HL-60 (cell line): ENCODE measurements at regions not wholly inside any gene's neighbourhood (a gene's known extent, or its start where the extent isn't known, plus 50 kb on each side); places are given as distances from the start of the nearest gene placed in this dataset.

Source experiments
- DNase-seq, 2 experiments: peaks; one replicate each; pipeline ENCODE4 v3.0.0-alpha.2; 2010 to 2020; ENCODE audit warnings: low read depth in 1 of 2, low spot score in 1 of 2
- H3K27ac ChIP-seq: fragments of 250-450 bp; sonication (Bioruptor Pico); replicated peaks from 2 replicates; pipeline ENCODE4 v1.5.1; 2020; ENCODE audit warnings: mild to moderate bottlenecking, moderate library complexity
- H3K27me3 ChIP-seq: fragments of 250-450 bp; sonication (Bioruptor Pico); 2 replicates; pipeline ENCODE4 v1.5.1; 2021; ENCODE audit warnings: mild to moderate bottlenecking, moderate library complexity; ENCODE audit not compliant: insufficient read depth, poor library complexity, severe bottlenecking
- H3K4me3 ChIP-seq: replicated peaks from 2 replicates; pipeline ENCODE4 v1.5.1; 2011; ENCODE audit warnings: mild to moderate bottlenecking, control low read depth, low read length; ENCODE audit not compliant: insufficient read depth
- GABPA ChIP-seq: IDR thresholded peaks from 2 replicates; pipeline ENCODE4 v1.6.1; 2012; ENCODE audit warnings: low read depth
- POLR2AphosphoS5 ChIP-seq: IDR thresholded peaks from 2 replicates; pipeline ENCODE4 v1.6.1; 2012; ENCODE audit warnings: low read depth
- SPI1 ChIP-seq: IDR thresholded peaks from 2 replicates; pipeline ENCODE4 v1.6.1; 2012; ENCODE audit warnings: low read depth, mild to moderate bottlenecking, borderline replicate concordance
- TF ChIP-seq, protein P1 (sequence below): IDR thresholded peaks from 2 replicates; pipeline ENCODE4 v1.6.1; 2012; ENCODE audit warnings: low read depth; ENCODE audit not compliant: insufficient replicate concordance
- TF ChIP-seq, protein P2 (sequence below): IDR thresholded peaks from one replicate; pipeline ENCODE4 v1.5.1; 2011; ENCODE audit warnings: low read length, control low read depth, inconsistent platforms; ENCODE audit not compliant: insufficient read depth

DNA sequence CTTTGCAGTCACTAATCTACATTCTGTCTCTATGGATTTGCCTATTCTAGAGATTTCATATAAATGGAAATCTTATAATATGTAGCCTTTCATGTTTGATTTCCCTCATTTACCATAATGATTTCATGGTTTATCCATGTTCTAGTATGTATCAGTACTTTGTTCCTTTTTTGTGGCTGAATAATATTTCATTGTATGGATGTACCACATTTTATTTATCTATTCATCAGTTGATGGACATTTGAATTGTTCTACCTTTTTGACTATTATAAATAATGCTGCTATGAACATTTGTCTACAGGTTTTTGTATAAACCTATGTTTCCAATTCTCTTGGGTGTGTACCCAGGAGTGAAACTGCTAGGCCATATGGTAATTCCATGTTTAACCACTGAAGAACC lies 221.1 kb downstream of the ICOS start:
- Histone ChIP-seq H3K27me3 (no peaks in the 10 kb centered on the region), H3K4me3 (no peak overlapping the region), H3K27ac (no peak overlapping the region)
- TF ChIP-seq, protein P1, sequence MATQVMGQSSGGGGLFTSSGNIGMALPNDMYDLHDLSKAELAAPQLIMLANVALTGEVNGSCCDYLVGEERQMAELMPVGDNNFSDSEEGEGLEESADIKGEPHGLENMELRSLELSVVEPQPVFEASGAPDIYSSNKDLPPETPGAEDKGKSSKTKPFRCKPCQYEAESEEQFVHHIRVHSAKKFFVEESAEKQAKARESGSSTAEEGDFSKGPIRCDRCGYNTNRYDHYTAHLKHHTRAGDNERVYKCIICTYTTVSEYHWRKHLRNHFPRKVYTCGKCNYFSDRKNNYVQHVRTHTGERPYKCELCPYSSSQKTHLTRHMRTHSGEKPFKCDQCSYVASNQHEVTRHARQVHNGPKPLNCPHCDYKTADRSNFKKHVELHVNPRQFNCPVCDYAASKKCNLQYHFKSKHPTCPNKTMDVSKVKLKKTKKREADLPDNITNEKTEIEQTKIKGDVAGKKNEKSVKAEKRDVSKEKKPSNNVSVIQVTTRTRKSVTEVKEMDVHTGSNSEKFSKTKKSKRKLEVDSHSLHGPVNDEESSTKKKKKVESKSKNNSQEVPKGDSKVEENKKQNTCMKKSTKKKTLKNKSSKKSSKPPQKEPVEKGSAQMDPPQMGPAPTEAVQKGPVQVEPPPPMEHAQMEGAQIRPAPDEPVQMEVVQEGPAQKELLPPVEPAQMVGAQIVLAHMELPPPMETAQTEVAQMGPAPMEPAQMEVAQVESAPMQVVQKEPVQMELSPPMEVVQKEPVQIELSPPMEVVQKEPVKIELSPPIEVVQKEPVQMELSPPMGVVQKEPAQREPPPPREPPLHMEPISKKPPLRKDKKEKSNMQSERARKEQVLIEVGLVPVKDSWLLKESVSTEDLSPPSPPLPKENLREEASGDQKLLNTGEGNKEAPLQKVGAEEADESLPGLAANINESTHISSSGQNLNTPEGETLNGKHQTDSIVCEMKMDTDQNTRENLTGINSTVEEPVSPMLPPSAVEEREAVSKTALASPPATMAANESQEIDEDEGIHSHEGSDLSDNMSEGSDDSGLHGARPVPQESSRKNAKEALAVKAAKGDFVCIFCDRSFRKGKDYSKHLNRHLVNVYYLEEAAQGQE: no peak
- no peak for TF ChIP-seq POLR2AphosphoS5
- DNase-seq: no peak

DNA sequence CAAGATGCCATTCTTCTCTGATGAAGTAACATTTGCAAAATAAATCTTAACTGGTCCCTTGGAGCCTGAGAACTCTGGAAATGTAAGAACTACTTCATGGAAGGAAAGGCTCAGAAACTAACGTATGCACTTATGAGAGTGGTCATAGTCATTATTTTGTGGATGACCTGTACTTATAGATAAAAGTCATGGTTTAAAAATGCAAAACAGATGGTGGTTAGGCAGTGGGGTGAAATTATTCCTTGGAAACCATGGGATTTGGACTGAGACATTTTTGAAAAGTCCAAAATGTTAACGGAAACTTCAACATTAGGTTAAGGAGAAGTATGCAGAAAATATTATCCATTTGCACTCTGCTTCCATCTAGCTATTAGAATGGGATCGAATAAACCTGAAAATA lies 223.0 kb downstream of the ICOS start:
- H3K4me3 ChIP-seq: no peak overlapping the region
- H3K27ac ChIP-seq: no peak overlapping the region
- TF ChIP-seq, protein P1: no peak
- TF ChIP-seq POLR2AphosphoS5: no peak
- no peak for TF ChIP-seq SPI1
- TF ChIP-seq GABPA: no peak
- no peak for DNase-seq
- H3K27me3 ChIP-seq: no peaks in the 10 kb centered on the region

DNA sequence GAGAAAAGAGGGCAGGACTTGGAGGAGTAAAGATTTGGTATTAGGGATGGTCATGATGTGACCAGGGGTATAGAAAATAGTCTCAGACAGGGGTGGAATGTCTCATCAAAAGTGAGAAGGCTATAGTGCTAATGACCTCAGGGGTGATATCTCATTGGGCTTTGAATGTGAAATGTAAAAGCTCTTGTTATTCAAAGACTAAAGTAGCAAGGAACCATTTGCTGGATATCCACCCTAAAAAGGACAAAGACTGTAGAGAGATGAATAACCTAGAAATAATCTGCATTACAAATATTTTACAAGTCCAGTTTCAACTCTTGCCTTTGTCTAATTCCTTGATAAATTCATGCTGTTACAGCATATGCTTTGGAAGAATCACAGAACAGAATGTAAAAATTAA lies 224.4 kb downstream of the ICOS start:
- DNase-seq: no peak
- Histone ChIP-seq H3K4me3 (no peak overlapping the region), H3K27ac (no peak overlapping the region), H3K27me3 (no peaks in the 10 kb centered on the region)
- TF ChIP-seq, protein P1: no peak
- no peak for TF ChIP-seq GABPA
- TF ChIP-seq SPI1: no peak
- no peak for TF ChIP-seq POLR2AphosphoS5
- TF ChIP-seq, protein P2, sequence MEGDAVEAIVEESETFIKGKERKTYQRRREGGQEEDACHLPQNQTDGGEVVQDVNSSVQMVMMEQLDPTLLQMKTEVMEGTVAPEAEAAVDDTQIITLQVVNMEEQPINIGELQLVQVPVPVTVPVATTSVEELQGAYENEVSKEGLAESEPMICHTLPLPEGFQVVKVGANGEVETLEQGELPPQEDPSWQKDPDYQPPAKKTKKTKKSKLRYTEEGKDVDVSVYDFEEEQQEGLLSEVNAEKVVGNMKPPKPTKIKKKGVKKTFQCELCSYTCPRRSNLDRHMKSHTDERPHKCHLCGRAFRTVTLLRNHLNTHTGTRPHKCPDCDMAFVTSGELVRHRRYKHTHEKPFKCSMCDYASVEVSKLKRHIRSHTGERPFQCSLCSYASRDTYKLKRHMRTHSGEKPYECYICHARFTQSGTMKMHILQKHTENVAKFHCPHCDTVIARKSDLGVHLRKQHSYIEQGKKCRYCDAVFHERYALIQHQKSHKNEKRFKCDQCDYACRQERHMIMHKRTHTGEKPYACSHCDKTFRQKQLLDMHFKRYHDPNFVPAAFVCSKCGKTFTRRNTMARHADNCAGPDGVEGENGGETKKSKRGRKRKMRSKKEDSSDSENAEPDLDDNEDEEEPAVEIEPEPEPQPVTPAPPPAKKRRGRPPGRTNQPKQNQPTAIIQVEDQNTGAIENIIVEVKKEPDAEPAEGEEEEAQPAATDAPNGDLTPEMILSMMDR: no peak

DNA sequence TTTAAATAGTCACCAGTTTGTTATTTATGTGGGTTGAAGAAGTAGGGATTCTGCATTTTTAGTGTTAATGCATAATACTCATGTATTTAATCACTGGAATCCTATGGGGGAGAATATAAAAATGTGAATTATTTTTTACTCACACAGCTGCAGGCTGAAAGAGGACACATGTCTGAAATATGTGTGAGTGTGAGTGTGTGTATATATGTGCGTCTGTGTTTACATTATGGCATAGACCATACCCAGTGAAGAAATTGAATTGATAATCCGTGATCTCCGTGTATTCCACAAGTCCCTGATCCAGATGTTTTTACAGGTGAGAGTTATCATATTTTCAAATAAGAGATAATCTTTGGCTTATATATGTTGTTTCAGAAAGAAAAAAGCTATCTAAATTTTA lies 225.3 kb downstream of the ICOS start:
- Histone ChIP-seq H3K27me3 (no peaks in the 10 kb centered on the region), H3K27ac (no peak overlapping the region), H3K4me3 (no peak overlapping the region)
- TF ChIP-seq POLR2AphosphoS5 (no peak), GABPA (no peak), SPI1 (no peak)
- TF ChIP-seq, protein P2: no peak
- TF ChIP-seq, protein P1: no peak
- DNase-seq: no peak
